ENCODE measurements at regions not wholly inside any gene's neighbourhood (a gene's known extent, or its start where the extent isn't known, plus 50 kb on each side); places are given as distances from the start of the nearest gene placed in this dataset.

DNA sequence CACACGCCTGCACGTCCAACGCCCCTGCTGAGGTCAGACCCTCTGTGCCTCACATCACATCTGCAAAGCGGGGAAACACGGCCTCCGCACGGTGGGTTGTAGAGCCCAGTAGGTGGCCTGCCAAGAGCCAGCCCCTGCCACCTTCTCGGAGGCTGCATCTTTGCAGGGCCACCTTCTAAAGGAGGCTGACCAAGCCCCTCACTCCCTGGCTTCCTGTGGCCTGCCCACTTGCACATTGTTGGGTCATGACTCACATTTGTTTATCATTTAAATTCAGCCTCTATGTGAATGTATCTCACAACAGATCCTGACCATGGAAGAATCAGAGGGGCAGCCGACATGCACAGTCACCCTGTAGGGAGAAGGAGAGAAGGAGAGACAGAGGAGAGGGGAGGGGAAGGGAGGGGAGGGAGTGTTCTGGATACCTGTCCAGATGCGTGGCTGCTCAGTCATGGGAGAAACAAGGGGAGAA, 319.5 kb upstream of the DIO3 start:
- no peak for DNase-seq (ENCODE audit: low read depth, low spot score)

DNA sequence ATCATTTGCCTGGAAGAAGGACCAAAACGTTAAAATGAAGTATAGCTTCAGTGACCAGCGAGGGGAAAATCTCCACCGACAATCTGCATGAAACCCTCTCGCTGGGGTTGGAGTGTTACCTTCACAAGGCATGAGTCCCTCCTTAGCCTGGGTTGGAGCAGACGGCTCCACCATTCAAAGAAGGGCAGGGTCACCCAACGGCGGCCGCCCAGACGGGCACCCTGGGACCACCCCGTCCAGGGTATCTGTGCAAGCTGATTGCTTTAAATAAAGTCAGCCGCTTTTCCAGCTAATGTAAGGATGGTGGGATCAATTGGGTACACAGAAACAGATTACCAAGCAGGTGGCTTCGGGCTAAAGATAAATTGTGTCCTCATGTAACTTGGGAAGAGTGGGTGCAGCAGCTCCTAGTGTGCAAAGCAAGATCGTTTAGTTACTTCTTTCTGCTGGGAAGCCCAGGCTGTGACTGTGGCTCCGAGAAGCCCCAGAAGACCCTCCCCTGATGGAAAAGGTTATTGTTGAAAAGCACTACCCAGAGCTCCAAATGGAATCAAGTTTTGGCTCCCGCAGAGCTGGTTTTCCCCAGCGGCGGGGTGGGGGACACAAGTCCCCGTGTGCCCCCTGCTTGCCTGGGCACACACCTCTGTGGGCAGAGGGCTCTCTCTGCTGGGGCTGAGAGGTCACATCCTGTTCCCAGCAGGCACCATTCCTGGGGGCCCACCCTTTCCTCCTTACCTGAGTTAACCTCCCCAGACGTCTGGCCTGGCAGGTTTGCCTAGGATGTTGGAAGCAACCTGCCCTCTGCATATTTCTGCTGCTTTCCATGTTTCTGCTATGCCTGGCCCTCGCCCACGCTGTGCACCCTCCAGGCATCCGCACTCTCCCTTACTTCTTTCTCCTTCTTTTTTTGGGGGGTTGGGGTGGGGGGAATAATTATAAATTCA, 318.6 kb upstream of the DIO3 start:
- no peak for DNase-seq (ENCODE audit: low read depth, low spot score)

DNA sequence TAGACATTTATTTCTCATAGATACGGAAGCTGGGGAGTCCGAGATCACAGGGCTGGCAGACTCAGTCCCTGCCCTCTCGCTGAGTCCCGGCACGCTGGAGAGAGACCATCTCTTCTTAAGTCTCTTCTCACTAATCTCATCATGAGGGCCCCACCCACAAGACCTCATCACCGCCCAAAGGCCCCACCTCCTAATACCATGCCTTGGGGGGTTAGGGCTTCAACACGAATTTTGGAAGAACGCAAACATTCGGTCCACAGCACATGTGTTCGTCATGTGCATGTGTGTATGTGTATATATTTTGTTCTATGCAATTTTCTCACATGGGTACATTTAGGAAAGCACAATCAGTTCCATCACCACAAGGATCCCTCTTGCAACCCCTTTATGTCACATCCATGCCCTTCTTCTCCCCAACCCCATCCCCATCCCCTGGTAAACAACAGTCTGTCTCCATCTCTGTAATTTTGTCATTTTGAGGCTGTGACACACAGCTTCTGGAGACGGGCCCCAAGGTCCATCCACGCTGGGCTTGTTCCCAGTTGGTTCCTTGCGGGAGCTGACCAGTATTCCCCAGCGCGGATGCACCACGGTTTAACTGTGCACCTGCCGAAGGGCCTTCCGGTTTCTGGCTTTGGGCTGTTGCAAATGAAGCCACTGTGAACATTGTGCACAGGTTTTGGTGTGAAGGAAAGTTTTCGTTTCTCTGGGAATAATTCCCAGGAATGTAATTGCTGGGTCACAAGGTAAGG, 317.5 kb upstream of the DIO3 start:
- DNase-seq (ENCODE audit: low read depth, low spot score): no peak

DNA sequence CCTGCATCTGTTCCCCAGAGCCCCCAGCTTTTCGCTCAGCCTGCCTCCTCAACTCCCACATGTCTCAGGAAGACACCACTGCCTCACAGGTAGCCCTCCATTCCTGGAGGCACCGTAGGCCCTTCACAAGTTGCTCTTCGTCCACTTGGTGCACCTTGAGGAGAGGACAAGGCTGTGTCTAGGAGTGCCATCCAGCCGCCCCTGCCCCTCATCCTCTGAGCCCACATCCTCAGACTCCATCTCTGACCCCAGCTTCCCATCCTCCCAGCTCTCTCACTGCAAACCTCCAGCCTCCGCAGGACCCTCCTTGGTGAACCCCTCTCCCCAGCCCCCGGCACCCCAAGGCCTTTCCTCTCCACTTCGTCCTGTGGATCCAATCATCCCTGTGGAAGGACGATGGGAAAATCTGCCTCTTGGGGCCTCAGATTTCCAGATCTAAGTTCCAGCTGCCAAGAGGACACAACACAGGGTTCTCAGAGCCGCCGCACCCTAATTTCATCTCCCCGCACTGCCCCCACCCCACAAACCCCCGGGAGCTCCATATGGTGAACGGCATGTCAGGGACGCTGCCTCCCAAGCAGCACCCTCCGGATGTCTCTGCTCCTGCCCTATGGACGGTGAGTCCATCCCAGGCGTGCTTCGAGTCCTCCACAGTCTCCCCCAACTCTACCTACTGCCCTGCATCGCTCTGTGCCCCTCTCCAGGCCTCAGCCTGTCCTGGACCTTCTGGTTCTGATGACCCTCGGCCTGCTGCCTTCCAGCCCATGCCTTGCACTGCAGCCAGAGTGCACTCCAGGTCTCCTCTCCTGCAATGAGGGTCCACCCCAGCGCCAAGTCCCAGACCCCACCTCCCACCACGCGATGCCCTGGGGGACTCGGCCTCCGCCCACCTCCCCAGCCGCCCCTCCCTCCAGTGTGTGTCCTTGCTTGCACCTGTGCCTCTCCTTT, 314.1 kb upstream of the DIO3 start:
- DNase-seq (ENCODE audit: low read depth, low spot score): no peak

DNA sequence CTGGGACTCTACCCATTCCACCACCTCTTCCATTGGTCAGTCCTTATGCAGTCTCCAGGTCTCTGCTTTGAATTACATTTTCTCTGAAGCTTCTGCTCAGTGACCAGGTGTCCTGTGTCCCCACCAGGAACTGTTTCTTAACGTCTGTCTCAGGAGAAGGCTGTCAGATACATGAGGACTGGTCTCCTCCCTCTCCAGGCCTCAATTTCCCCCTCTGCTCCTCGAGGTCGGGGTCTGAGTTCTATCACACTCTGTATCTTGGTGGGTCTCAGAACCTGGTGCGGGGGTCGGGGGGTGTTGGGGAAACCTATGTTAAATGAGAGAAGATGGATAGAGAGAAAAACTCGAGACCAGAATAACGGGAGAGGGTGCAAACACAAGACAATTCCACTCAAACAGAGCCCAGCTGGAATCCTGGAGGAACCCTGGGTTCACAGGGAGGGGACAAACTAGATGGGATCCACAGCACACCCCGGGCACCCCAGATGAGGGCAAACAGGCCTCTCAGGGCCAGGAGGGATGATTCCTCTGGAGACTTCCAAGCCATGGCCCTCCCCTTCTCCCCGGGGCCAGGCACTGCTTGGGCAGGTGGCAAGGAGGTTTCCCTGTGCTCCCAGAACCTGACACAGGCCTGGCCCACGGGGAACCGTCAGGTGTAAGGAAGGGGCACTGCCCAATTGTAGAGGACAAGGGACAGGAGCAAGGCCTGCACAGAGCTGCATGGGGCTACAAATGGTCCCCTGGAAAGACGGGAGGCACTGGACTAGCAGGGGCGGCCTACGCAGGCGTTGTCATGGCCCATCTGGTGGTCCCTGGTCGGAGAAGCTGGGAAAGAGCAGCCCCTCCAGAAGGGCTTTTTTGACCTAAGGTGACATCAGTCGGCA, 313.2 kb upstream of the DIO3 start:
- no peak for DNase-seq (ENCODE audit: low read depth, low spot score)

DNA sequence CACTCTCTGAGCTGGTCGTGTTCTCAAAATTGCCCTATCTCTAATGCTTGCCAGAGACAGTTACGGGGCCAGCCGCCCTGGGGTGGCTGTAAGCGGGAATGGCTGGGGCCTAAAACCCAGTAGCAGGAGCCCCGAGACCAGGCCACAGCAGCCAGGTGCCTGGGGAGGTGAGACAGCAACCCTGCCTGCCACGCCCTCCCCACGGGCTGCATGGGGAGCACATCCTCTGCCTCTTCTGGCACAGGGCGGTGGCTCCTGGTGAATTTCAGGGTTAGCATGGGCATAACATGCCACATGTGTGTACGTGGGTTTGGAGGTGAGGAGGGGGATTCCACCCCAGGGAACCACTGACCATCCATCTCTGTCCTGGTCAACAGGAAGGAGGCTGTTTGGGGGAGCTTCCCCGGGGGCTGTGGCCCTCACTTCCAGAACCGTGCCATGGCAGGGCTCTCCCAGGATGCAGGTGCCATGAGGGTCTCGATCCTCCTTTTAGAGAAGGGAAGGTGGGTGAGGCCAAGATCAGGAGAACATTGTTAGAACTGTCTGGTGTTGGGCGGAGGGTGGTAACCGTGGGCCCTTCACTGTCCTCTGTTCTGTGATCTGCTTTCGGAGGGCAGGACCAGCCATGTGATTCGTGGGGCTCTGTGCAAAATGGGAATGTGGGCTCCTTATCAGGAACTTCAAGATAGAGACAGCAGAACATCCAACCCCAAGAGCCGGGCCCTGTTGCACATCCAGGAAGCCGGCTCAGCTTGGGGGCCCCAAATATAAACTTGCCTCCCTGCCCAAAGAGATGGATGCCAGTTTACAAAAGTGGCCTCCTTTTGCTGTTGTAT, 312.2 kb upstream of the DIO3 start:
- DNase-seq (ENCODE audit: low read depth, low spot score): no peak

DNA sequence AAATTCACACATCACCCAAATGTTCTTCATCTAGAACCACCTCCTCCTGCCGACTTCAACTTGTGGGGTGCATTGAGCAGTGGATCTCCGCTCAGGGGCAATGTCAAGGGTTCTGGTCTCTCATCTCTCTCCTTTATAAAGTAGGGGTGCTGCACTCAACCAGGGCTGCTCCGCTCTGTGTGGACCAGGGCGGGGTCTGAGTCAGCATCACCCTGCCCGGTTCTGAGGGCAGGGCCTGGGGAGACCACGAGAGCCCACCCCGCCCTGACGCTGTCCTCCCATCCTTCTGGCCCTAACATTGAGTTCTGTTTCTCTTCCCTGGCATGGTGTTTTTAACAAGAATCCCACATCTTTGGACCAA, 311.6 kb upstream of the DIO3 start:
- no peak for DNase-seq (ENCODE audit: low read depth, low spot score)

DNA sequence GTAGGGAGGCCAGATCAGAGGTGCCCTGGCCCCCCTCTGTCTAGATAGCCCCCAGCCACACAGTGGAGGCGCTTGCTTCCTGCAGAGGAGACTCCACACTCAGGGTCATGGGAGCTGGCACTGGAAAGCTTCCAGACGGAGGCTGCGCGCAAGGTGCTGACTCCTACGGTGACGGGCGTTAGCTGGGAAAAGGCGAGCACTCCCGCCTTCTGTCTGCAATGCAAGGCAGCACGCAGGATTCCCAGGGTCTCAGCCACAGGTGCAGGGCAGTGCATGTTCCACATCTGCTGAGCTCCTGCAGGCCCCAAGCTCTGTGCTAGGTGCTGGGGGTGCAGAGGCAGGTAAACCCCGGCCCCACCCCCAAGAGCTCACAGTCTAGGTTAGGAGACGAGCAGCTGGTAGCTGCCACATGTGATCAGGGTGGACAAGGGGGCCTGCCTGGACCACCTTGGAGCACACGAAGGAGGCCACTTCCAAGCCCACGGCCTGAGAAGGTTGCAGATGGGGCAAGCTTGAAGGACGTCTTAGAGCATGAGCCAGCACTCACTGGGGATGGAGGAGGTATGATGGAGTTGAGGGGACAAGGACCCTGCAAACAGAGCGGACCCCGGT, 310.9 kb upstream of the DIO3 start:
- no peak for DNase-seq (ENCODE audit: low read depth, low spot score)

DNA sequence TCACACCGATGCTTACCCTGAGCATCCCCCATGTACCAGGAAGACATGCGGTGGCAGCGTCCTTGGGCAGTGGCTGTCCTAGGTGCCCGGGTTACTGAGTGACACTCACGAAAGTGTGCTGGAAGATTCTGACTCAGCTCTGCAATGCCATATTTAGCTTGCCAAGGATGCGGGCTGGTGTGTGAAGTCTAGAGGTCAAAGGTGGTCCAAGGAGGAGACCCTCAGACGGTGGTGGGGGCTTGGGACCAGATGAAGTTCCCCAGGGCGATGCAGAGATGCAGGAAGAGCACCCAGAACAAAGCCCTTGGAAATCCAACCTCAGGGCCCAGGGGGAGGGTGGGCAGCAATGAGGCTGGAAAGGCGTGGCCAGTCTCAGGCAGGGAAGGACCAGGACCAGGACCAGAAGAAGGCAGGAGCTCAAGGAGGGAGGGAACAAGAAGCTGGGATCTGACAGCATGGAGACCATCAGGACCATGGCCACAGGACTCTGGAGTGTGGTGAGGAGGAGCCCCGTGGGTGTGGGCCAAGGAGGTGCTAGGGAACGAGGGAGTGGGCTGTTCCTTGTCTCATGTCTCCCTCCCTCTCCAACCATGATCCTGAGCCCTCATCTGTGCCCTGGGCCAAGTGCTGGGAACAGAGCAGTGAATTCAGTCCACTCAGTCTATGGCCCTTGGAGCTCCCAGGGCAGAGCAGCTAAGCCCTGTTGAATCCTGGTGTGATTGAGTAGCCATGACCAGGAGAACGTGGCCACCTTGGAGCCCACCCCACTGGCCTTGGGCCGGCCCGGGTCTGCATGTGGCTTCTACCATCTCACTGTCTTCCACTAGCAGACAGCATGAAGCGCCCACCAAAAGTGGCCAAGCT, 310.1 kb upstream of the DIO3 start:
- DNase-seq (ENCODE audit: low read depth, low spot score): no peak

DNA sequence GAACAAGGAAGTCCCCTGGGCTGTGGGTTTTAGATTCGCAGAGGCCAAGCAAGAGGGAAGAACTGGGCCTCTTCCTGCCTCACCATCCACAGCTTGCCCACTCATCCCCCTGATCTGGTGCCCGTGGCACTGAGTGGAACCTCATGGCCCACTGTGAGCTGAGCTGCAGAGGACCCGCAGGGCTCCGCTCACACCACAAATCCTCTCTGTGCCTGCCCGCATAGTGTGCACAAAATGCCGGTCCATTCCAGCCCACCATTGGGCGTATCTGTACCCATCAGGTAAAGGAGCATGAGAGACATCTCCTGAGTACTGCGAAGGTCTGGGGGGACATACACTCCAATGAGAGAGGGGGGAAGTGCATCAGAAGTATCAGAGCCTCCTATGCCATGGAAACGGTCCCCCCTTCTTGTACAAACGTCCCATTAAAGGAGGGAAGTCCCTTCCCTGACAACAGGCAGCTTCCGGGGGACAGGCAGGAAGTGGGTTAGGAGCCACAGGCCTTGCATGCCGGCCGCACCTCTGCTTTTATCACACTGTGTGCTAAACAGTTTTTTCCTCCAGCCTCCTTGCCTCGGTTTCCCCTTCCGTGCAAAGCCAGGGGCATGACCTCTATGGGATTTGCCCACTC, 309.4 kb upstream of the DIO3 start:
- no peak for DNase-seq (ENCODE audit: low read depth, low spot score)

DNA sequence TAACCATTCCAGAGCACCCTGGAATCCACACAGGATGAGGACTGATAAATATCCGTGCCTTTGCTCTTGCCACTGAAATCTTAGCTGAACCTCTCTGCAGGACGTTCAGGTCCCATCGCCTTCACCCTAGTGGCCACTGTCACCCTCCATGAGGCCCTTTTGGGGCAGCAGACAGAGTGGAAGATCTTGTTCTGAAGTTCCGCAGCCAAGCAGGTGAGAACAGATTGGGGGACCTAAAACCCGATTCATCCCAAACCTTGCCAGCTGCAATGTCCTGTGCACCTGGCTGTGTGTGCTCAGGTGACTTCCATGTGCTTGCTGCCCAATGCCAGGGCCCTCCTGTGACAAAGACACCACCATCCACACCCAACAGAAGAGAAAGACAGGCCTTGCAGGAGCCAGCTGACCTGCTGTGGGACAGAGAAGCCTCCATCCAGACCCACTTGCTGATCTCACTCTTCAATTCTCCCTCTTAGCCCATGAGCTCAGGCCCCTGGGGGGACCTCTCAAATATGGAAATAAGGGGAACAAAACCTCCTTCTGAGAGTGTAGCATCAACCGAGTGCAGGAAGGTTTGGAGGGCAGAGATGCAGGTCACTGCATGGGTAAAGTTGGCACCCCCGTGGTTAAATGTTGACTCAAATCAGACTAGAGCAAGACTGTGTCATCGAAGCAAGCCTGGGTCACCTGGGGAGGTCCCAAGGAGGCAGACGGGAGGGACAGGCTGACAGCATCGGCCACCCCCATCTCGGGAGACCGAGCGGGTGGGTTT, 308.7 kb upstream of the DIO3 start:
- DNase-seq (ENCODE audit: low read depth, low spot score): no peak

DNA sequence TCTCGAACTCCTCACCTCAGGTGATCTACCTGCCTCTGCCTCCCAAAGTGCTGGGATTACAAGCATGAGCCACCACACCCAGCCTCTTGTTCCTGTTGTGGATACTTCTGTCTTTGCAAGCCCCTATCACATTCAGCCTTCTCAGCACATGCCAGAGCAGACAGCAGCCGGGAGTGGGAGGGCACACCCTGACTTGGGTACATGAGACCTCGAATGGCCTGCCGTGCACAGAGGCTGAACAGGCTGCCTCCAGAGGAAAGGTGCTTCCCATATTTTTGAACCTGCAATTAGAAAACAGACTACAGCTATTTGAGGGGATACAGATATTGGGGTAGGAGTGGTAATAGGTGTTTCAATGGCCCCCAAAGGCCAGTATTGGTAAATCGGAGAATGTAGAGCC, 307.3 kb upstream of the DIO3 start:
- no peak for DNase-seq (ENCODE audit: low read depth, low spot score)

DNA sequence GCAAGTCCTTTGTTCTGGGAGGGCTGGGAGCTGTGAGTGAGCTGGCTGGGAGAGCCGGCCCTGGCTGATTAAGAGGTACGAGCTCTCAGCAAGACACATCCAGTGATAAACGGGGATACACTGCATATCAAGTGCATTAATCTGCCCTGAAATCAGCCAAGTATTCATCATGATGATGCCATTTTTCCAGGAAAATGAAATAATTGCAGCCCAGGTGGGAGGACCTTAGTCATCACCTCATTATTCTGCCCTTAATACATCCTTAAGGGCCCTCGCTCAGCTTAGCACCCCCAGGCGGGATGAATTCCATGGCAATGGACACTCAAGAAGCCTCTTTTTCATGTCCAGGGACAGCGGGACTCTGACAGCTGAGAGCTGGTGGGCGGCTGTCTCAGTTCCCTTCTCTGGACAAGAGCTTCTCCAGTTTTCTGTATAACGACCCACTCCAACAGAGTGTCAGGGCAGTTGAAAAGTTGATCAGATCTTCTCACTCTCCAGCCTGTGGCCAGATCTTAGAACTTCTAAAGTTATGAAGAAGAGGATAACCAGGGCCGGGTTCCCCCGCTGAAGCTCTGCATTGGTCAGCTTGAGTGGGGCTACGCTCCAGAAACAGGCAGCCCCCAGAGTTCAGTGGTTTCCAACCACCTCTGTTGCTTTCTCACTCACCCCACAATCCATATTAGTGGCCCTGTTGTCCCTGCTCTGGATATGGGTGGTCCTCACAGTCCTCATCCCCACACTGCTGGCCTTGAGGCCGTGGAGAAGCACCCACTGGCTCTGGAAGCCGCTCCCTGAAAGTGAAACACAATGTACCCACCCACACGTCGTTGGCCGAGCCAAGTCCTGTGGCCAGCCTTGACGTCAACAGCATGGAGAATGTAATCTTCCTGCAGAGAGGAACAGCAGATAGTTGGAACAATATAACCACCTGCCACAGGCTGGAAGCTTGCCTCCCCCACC, 306.2 kb upstream of the DIO3 start:
- DNase-seq (ENCODE audit: low read depth, low spot score): no peak

DNA sequence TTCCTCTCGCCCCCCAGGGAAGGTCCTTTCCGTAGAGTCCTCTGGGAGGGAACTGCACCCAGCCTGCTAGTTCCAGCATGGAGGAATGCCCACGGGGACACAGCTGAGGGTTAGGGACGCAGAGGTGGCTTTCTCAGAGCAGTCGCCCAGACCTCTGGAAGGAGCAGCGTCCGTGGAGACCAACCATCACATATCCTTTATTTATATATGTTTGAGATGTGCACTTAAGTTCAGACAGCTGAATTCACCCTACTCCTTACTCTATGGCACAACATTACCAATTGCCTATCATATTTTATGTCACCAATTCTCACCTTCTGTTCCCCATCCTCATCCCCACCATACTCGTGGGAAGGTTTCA, 305.6 kb upstream of the DIO3 start:
- no peak for DNase-seq (ENCODE audit: low read depth, low spot score)

DNA sequence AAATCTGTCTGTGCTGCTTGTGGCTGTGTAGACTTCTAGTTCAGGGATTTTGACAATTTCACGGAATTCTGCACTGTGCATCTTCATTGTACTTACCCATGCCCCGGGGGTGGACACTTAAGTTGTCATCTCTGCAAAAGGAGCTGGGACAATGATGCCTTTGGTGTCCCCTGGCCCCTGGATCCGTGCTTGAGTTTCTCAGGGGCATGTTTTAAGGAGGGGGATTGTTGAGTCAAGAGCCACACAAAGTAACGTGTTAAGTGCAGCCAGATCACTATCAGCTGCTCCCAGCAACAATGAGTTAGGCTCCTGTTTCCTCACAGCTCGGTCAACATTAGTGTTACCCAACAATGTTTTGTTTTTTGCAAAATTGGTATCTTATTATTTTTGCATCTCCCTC, 305.0 kb upstream of the DIO3 start:
- DNase-seq (ENCODE audit: low read depth, low spot score): no peak

DNA sequence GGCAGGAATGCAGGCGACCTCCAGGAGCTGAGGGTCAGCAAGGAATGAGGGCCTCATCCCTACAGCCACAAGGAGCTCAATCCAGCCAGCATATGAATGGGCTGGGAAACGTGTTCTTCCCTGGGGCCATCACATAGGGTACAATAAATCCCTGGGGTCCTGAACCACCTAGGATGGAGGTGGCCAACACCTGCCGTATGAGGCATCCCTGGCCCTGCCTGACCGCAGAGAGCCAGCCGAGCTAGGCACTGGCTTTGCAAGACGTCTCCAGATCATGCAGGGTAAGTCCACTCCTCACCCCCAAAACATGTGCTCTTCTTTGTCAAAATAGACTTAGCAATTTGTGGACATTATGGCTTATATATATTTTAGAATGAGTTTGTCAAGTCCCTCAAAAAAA, 303.7 kb upstream of the DIO3 start:
- no peak for DNase-seq (ENCODE audit: low read depth, low spot score)
